ENCODE measurements at regions not wholly inside any gene's neighbourhood (a gene's known extent, or its start where the extent isn't known, plus 50 kb on each side); places are given as distances from the start of the nearest gene placed in this dataset.

GRCh38 chr6:119974430-119975159 is 625.0 kb upstream of the MAN1A1 start:
- DNase-seq (ENCODE audit: low spot score) (no peak), ATAC-seq (no peak)
- H3K36me3 Mint-ChIP-seq (ENCODE audit: low read depth), result no peaks in the 10 kb centered on the region
- H3K27me3 Mint-ChIP-seq (ENCODE audit: insufficient read depth, low read depth, poor library complexity), result no peaks in the 10 kb centered on the region
- Histone ChIP-seq H3K79me2 (replicated peaks; ENCODE audit: insufficient read depth) (no peaks in the 10 kb centered on the region), H3K27ac (ENCODE audit: low read depth) (no peak overlapping the region), H3K36me3 (ENCODE audit: insufficient read depth) (no peaks in the 10 kb centered on the region), H3F3A (replicated peaks; ENCODE audit: low read depth) (no peaks in the 10 kb centered on the region), H3K9me2 (ENCODE audit: insufficient read depth) (no peaks in the 10 kb centered on the region), H2AFZ (no peak overlapping the region), H3K4me3 (no peak overlapping the region), H3K4me2 (no peak overlapping the region), H3K27me3 (ENCODE audit: insufficient read depth) (no peaks in the 10 kb centered on the region), H3K4me1 (ENCODE audit: insufficient read depth) (peaks cover 4% of the 10 kb centered on the region; the same call in 1 of the 2 replicates), H4K20me1 (replicated peaks; ENCODE audit: insufficient read depth) (no peaks in the 10 kb centered on the region)
- peaks cover 4% of the 10 kb centered on the region; the same call in 1 of the 3 replicates for H3K4me1 Mint-ChIP-seq
- H3K4me3 Mint-ChIP-seq, result no peak overlapping the region
- no peaks in the 10 kb centered on the region for H3K9me3 Mint-ChIP-seq
- no peak overlapping the region for H3K27ac Mint-ChIP-seq
- TF ChIP-seq CREB1 (CRISPR knock-in tag; IDR thresholded peaks at IDR 0.05; ENCODE audit: low read depth) (no peak), ZNF462 (CRISPR knock-in tag; IDR thresholded peaks at IDR 0.05) (no peak), JUNB (IDR thresholded peaks at IDR 0.05; ENCODE audit: unreplicated experiment) (no peak), CTCF (conservative IDR thresholded peaks at IDR 0.05; ENCODE audit: low read depth in 2 of 2) (no peak), ETS1 (IDR thresholded peaks at IDR 0.05) (no peak), EZH2phosphoT487 (IDR thresholded peaks at IDR 0.05; ENCODE audit: unreplicated experiment) (no peak), POLR2AphosphoS5 (IDR thresholded peaks at IDR 0.05; ENCODE audit: low read depth) (no peak), EZH2 (IDR thresholded peaks at IDR 0.05; ENCODE audit: low read depth, unreplicated experiment) (no peak), NANOG (IDR thresholded peaks at IDR 0.05; ENCODE audit: borderline replicate concordance) (no peak), ZNF114 (CRISPR knock-in tag; IDR thresholded peaks at IDR 0.05) (no peak), ZNF331 (CRISPR knock-in tag; IDR thresholded peaks at IDR 0.05; ENCODE audit: low read depth) (no peak), STAT1 (IDR thresholded peaks at IDR 0.05; ENCODE audit: unreplicated experiment) (no peak)
- TF ChIP-seq, protein P1, sequence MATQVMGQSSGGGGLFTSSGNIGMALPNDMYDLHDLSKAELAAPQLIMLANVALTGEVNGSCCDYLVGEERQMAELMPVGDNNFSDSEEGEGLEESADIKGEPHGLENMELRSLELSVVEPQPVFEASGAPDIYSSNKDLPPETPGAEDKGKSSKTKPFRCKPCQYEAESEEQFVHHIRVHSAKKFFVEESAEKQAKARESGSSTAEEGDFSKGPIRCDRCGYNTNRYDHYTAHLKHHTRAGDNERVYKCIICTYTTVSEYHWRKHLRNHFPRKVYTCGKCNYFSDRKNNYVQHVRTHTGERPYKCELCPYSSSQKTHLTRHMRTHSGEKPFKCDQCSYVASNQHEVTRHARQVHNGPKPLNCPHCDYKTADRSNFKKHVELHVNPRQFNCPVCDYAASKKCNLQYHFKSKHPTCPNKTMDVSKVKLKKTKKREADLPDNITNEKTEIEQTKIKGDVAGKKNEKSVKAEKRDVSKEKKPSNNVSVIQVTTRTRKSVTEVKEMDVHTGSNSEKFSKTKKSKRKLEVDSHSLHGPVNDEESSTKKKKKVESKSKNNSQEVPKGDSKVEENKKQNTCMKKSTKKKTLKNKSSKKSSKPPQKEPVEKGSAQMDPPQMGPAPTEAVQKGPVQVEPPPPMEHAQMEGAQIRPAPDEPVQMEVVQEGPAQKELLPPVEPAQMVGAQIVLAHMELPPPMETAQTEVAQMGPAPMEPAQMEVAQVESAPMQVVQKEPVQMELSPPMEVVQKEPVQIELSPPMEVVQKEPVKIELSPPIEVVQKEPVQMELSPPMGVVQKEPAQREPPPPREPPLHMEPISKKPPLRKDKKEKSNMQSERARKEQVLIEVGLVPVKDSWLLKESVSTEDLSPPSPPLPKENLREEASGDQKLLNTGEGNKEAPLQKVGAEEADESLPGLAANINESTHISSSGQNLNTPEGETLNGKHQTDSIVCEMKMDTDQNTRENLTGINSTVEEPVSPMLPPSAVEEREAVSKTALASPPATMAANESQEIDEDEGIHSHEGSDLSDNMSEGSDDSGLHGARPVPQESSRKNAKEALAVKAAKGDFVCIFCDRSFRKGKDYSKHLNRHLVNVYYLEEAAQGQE (IDR thresholded peaks at IDR 0.05; ENCODE audit: unreplicated experiment), result no peak
